ENCODE measurements at regions not wholly inside any gene's neighbourhood (a gene's known extent, or its start where the extent isn't known, plus 50 kb on each side); places are given as distances from the start of the nearest gene placed in this dataset.

DNA sequence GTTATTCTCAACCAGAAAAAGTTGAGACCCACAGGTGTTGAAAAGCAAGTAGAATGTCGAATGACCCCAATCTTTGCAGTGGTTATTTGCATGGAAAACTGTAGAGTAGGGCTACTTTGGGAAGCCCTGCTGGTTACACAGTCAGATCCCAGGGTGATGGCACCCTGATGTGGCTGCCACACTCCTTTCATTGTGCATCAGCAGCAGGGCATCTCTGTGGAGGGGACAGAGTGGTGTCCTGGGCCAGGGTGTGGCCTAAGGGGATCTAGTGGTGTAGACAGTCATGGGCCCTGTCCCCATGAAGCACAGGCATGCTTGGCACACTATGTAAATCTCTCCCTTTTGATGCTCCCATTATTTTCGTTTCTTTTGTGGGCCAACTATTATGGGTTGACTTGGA lies 199.4 kb upstream of the NAV2 start:
- DNase-seq: no peak

DNA sequence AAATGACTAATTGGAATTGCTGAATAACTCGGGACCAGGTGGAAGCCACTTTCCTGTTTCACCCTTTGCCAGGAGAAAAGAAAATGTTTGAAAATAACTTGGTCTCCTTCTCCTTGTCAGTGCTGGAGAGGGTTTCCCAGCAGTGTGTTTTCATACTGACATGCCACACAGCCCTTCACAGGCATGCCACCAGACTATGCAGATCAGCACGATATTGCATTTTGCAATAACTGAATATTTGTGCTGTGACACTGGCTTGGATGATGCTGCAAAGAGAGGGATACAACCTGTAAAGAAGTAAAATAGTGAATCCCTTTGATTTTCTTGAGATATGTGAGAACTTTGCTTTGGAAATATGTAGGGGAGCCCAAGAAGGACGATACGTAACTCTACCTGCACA lies 200.0 kb upstream of the NAV2 start:
- DNase-seq: no peak

DNA sequence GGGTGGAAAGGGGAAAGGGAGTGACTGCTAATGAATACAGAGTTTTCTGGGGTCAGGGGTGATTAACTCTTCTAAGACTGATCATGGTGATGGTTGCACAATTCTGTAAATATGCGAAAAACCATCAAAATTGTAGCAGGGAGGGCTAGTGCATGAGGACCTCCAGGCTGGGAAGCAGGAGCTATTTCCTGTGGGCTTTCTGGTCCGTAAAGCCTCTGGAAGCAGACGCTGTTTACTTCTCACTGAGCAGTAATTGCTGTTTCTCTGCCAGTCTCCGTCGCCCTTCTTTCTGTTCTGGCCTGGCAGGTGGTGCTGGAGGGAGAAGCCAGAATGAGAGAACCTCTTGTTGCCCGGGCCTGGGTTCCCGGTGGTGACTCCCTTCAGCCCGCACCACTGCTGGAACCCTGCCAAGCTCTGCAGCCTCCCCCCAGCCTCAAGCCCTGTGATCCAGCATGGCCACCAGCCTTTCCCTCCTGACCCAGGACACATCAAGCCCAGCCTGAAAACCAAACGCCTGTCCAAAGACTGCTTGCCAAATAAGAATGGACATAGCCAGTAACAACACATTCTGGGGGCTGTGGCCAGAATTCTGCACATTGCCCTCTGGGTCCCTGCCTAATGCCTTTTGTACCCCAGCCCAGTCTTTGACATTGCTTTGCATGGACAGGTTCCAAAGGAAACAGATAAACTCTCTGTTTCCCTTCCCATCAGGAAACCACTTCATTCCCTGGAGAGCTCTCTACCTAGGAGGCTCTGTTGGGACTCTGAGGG lies 201.0 kb upstream of the NAV2 start:
- DNase-seq: peak; percentile 88

DNA sequence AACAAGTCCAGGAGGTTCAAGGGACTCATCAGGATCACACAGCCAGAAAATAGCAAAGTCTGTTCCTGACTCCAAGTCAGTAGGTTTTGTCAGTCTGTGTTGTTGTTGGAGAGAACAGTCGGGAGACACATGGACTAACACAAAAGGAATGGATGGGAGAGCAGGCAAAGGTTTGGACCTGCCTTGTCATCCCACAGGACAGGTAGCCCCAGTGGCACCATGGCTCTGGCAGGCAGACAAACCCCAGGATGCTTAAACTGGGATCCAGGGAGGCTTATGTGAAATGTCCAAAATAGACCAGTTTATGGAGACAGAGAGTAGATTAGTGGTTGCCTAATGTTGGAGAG lies 201.6 kb upstream of the NAV2 start:
- no peak for DNase-seq

DNA sequence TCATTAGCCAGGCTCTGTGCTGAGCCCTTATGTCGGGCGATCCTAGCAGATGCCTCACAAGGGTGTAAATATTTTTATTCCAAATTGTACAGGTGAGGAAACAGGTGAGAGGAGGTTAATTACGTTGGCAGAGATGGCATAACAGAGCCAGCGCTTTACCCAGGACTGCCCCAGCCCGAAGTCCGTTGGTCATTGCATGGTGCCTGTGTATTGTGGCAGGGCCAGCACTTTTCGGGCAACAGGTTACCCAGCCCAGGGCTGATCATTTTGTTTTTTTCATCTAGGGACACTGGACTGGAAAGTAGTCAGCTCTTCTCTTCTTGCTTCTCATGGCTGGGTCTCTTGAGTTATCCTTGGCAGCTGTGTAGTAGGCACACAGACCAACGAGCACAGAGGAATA lies 202.2 kb upstream of the NAV2 start:
- DNase-seq: no peak

DNA sequence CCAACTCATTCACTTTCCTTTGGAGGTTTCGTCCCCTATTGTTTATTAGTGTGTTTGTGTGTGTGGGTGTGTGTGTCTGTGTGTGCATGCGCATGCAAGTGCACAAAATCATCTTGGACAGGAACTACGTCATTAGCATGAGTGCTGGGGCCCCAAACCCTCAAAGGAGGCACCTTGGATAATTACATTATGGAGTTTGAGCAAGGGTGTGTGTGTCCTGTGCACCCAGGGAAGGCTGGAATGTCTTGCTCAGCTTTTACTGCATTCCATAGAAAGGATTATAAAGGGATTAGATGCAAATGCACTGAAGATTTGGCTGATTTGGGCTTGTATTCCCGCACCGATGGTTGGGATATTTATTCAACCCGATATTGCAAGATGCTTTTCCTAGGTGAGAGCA lies 203.4 kb upstream of the NAV2 start:
- DNase-seq: no peak

DNA sequence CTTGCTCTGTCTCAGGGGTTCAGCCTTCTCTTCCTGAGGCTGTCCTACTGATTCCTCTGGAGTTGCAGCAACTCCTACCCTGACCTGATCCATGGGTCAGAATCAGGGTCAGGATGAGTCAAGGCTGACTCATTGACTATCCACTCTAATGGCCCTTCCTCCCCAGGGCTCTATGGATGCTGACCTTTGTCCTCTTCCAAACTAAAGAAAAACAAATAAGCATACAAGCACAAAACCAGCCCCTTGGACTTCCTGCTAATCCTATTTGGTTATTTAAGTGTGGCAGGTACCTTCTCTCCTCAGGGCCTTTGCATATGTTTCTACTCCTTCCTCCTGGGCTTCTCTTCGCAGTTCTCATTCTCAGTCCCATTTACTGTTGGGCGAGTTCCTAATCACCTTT lies 204.5 kb upstream of the NAV2 start:
- no peak for DNase-seq

DNA sequence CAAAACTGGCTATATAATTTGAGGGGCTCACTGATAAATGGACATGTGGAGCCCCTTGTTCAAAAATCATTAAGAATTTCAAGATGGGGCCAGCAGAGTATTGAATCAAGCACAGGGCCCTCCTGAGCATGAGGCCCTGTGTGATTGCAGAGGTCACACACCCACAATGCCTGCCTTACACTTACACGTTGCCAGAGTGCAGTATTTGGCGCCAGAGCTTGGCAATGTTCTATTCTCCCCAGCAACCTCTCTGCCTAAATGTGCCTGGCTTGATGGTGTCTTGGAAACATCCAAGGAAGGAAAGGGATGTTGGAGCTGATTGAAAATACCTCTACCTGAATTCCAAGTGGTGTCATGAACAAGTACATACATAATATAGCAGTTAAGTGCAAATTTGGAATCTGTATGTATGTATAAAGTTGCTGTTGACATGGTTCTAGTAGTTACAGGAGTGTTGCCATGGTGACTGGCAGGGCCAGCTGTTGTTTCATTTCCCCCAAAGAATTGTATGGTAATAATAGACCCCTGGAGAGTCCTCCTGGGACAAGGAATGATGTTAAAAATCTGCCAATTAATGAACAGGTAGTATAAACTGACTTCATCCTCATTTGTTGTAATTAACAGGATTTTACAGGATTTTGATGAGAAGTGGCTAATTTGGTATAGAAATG lies 205.7 kb upstream of the NAV2 start:
- no peak for DNase-seq

DNA sequence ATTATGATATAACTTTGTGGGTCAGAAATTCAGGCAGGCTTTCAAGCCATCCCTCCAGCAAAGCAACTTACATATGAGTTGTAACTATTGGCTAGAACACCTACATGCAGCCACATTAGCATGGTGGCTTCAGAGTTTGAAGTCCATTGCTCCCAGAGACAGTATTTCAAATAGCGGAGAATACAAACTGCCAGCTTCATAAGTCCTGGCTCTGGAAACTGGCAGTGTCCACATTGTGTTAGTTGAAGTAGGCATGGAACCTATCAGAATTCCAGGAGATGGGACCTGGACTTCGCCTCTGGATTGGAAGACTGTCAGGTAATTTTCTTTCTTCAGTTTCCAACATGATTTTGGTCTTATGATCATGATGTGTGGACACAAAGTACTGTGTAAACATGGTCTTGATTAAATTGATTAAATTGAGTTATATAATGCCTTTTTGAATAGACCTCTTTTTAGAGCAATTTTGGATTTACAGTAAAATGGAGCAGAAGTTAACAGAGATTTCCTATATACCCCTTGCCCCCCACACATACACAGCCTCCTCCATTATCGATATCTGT lies 209.9 kb upstream of the NAV2 start:
- DNase-seq: no peak

DNA sequence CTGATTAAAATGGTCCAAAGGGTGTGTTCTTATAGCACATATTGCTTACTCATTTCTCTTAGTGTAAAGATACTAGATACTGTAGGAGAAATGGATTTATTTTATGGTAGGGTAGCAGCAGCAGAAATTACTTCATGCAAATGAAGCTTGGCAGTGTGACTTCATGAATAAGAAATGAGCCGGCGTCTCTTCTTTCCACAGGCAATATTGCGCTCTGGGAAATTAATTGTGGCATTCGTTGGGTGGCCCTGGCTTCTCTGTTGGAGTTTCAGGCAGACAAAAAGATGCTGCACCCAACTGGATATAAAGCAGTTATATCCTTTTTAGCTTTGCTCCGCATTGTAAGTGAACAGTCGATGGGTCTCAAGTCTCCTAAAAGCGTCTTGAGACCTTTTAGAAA lies 211.0 kb upstream of the NAV2 start:
- no peak for DNase-seq

DNA sequence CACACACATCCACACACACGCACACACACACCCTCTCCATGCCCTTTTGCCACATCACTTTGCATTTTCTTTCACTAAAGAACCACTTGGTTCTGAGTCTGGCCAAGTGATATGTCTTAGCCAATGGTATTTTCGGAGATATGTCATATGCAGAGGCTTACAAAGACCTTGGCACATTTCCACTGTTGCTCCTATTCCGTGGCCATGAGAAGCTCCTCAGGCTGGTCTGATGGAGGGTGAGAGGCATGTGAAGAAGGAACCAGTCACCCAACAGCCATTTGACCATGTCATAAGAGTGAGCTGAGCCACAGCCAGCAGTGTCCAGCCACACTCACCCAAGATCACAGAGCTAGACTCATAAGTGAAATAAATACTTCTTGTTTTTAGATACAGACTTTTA lies 212.6 kb upstream of the NAV2 start:
- no peak for DNase-seq

DNA sequence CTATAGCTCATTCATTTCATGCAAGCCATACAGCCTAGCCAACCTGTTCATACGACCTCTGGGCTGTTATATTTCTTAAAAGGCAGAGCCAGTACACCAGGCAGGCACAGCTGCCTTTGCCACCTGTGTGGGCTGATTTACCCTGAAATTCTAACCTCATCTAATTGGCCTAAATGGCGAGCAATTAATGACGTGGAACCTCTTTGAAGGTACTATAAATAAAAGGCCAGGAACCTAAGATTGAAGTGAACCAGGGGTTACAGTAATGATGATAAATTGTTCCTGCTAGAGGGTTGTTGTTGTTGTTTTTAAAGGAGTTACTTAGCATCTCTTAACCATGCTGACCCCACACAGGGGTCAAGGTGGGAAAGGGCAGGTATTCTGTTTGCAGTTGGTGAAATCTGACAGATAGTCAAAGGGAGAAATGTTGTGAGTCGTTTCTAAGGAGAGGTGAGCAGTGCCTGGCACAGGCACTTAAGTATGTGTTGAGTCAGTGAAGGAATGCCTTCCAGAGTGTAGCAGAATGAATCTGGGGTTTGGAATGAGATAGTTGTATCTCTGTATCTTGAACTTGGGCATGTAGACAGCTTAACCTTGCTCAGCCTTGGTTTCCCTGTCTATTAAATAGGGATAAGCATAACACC lies 213.5 kb upstream of the NAV2 start:
- DNase-seq: no peak

DNA sequence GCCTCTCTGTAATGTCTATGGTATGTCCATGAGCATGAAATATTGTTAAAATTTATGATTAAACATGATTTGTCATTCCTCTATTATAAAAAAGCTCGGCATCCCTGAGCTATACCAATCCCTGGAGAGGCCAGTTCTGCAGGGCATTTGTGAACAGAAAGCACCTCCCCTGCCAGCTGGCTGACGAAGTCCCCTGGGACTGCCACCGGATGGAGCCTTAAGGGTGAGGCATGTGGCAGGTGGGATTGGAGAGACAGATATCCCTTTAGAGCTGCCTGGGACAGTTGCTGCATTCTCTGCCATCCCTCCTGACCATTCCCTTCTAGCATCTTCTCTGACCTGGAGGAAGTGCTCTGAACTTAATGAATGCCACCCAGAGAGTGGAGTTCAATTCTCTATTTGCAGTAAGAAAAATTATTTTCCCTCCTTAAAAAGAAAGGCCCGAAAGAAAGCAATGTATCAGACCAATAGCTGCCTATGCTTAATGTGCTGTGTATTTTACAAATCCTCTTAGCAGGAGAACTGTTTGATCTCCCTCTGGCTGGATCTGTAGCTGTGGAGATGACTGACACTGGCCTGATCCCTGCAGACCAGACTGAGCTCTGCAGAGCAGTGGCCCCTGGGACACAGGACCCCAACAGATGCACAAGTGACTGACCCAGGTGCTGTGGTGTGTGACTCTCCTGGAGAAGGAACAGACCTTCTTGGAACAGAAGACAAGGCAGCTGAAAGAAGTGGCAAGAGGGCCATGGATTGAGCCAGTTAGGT lies 219.0 kb upstream of the NAV2 start:
- DNase-seq: peak; percentile 64

DNA sequence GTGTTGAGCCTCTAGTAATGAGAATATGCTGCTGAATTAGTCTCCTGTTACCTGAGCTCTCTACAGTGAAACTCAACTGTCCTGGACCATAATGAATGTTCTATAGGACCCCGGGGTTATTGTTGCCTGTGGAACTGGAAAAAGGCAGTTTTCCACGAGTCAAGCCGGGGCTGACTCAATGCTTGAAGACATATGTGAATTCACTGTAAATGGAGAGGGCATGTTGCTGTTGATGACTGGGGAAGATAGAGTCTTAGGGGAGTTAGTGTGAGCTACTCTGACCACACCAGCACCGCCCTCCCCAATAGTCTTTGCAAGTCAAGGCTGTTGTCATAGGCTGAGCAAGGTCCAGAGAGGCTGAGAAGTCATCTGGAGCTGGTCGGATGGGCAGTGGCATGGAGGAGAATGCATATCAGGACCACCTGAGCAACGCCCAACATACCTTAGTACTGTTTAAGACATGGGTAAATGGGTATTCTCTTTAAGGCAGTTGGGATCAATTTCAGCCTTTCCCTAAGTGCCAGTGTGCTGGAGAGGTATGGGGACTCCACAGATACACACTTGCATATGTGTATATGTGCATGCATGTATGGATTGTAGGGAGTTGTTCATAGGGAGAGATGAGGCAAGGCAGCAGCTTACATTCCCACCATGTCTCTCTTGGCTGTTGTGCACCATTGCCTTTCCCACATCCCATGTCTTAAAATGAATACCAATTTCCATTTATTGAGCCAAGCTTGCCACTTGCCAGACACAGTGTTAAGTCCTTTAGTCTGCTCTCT lies 230.1 kb upstream of the NAV2 start:
- DNase-seq: no peak

DNA sequence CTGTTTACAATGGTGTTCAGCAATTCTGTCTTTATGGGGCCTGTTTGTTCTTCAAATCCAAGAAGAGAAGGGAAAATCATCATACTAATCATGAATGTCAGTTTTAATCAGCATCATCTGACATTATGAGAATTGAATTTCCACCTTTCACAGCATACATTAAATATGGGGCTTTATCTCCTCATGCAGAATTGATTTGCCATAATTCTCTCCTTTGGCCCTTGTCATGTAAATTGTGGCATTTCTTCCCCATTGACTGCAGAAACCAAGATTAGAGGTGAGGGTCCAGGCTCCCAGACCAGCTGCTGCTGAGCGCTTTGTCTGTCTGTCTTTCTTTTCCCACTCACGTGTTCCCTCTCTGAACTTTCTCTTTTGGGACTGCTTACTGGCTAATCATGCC lies 232.1 kb upstream of the NAV2 start:
- DNase-seq: no peak

DNA sequence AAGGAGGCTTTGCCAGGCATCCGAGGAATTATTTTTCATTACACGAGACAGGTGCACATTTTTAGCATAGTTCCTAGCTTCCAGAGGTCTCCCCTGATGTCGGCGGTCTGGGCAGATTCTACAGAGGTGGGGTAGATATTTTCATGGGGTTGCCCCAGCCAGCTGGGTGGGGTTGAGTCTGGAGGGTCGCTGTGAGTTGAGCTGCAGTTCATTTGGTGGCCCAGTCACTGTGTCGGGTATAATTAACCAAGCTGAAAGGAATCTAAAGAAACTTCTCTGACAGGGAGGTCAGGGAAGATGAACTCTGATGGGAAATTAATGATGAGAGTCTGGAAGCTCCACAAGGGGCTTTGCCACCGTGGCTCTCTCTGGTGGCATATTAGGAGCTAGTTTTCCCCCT lies 233.7 kb upstream of the NAV2 start:
- no peak for DNase-seq

DNA sequence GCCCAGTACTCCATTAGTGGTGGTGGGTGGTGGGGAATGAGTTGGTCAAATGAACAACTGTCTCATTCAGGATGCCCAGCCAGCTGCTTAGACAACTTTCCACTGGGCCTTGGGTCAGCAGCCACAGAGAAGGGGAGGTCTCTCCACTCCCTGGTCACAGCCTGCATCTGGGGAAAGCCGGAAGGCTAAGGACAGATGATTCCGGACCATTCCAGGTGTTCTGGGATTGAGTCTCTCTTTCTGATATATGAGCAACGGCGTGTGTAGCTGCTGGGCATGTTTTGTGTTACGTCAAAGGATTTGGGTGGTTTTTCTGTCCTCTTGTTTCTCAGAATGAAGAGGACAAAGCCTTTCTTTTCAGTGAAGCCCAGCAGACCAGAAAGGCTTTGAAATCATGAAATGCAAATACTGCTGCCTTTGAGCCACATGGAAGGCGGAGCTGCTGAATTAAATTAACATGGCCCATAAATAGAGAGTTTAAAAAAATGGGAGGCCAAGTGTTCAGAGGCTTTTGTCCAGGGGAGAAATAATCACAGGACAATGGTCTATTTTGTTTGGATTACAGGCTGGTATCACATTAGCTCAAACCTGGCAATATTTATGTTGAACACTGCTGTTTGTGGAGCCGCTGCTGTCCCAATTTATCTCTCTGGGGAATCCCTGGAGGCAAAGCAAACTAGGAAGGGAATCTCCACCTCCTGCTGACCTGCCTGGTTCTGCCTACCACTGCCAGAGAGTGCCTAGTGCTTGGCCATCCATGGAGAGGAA lies 234.4 kb upstream of the E2F8 start:
- no peak for DNase-seq

DNA sequence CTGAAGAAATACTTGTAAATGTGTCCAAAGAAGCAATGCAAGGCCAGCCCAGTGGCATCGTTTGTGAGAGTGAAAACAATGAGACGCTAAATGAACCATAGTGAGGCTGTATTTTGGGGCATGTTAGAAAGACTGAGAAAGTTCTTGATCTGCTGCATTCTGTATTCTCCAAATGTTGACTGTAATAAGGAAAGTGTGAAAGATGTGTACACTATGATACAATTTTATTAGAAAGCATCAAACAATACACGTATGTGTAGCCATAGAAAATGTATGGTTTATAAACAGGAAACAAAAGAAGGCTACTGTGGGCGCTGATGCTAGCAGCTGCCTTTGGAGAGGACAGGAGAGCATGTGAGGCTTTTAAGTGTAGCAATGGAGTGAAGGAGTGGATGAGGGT lies 233.5 kb upstream of the E2F8 start:
- DNase-seq: no peak

DNA sequence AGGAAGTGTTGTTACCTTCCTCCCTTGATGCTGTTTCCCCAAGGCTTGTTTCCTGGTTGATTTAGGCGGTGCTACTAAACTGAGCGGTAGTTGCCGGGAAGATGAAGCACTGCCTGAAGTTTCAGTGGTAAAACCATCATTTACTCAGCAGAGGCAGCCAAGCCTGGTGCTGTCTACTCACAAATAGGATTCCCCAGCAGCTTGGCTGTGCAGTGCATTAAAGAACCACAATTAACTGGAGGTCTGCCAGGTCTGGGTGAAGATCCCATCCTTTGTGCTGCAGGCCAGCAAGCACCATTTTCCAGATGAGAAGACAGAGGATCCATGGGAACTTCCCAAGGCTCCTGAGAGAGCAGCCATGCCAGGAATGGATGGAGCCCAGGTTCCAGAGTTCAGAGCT lies 231.9 kb upstream of the E2F8 start:
- no peak for DNase-seq

DNA sequence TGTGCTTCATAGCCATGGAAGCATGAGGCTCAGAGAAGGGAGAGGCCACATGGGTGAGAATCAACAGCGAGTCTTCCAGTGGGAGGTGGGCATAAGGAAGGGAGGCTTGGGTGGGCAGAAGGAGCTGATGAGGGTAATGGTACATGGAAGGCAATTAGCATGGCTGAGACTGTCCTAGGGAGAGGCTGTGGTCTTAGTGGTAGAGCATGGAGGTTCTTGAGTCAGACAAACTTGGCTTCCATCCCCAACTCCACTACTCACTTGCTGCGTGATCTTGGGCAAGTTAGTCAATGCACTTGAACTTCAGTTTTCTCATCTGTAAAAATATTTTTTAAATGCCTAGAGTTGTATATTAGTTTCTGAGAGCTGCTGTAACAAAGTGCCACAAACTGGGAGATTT lies 227.2 kb upstream of the E2F8 start:
- DNase-seq: no peak

DNA sequence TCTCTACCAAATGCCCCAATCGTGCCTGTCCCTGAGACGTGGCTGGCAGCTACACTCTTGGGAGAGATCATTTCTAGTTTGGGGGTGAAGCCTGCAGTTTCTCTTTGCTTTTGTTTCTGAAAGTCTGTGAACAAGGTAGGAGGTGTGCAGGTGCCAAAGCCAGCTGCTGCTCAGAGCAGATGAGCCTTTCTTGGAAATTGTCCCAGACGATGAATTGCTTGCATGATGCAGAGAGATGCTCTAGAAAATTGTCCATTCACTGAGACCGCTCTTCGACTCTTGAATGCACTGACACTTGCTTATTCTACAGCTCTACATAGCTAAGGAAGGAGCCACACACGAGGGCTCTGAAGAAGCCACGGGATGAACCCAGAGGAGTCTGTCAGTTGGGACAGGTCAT lies 225.6 kb upstream of the E2F8 start:
- DNase-seq: peak; percentile 35

DNA sequence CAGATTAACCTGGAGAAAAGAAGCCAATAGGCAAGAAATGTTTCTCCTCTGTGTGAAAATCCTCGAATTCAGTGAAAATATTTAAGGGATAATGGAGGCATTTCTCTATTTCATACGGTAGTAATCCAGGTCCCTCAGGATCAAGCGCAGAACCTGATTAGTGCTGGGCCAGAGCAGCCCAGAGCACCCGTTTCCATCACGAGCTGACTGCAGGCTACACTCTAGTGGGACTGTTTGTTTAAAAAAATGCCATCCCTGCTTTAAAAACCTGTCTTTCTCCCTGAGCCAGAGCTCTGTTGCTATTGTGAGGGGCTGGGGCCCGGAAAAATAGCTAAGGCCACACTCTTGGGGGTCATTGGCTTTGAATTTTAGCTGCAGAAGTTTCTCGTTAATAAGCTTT lies 223.2 kb upstream of the E2F8 start:
- no peak for DNase-seq

All from NCI-H1092 (cell line).